ENCODE measurements at regions not wholly inside any gene's neighbourhood (a gene's known extent, or its start where the extent isn't known, plus 50 kb on each side); places are given as distances from the start of the nearest gene placed in this dataset.
"Not testable (repeated sequence)": the region's sequence is repeated elsewhere in the genome, so short reads cannot be mapped to it uniquely, and the experiment has no call there.

- not testable (repeated sequence) for H3K36me3 ChIP-seq (ENCODE audit: insufficient read depth, low read length); H3K27ac ChIP-seq (ENCODE audit: low read depth, low read length); H3K4me1 ChIP-seq (ENCODE audit: control insufficient read depth, insufficient read depth, low read length, unreplicated experiment); H3K4me3 ChIP-seq (ENCODE audit: low read depth, low read length); H2AFZ ChIP-seq (ENCODE audit: low read length, unreplicated experiment); H3K79me2 ChIP-seq (ENCODE audit: control insufficient read depth, insufficient read depth, low read length, unreplicated experiment)
- peaks cover 11% of the 10 kb centered on the region; the same call in 1 of the 2 replicates for H3K27me3 ChIP-seq (ENCODE audit: insufficient read depth, low read length)
Observed at GRCh38 chr1:229742614-229743013, 116.6 kb downstream of the URB2 start.

- H3K4me1 ChIP-seq (ENCODE audit: control insufficient read depth, insufficient read depth, low read length, unreplicated experiment), result no peaks in the 10 kb centered on the region
Observed at GRCh38 chr1:229749992-229750391, 123.9 kb downstream of the URB2 start.

DNA sequence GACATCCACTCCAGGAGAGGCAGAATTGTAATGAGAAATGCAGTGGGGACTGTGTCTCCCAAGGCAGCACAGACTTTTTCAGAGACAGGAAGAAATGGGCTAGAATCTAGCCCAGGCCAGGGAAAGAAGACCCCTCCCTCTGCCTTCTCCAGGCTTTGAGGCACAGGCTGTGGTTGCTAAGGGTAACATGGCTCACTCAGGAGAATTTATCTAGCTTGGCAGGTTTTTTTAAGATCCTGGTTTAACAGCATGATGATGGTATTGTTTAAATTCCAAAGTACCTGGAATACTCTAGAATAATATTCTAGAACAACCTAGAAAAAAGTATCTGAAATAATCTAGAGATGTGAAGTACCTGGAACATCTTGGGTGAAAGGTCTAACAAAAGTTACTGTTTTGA, 125.6 kb downstream of the URB2 start:
- no peak overlapping the region for H3K4me3 ChIP-seq (ENCODE audit: low read depth, low read length)
- H3K4me1 ChIP-seq (ENCODE audit: control insufficient read depth, insufficient read depth, low read length, unreplicated experiment), result no peaks in the 10 kb centered on the region
- H3K27ac ChIP-seq (ENCODE audit: low read depth, low read length), result no peak overlapping the region
- H3K79me2 ChIP-seq (ENCODE audit: control insufficient read depth, insufficient read depth, low read length, unreplicated experiment), result no peaks in the 10 kb centered on the region
- no peak overlapping the region for H2AFZ ChIP-seq (ENCODE audit: low read length, unreplicated experiment)
- no peaks in the 10 kb centered on the region for H3K36me3 ChIP-seq (ENCODE audit: insufficient read depth, low read length)
- no peaks in the 10 kb centered on the region for H3K27me3 ChIP-seq (ENCODE audit: insufficient read depth, low read length)

More at GRCh38 chr1:229749992-229750391, 123.9 kb downstream of the URB2 start:
- Histone ChIP-seq H3K27me3 (ENCODE audit: insufficient read depth, low read length) (no peaks in the 10 kb centered on the region), H2AFZ (ENCODE audit: low read length, unreplicated experiment) (no peak overlapping the region), H3K4me3 (ENCODE audit: low read depth, low read length) (no peak overlapping the region), H3K27ac (ENCODE audit: low read depth, low read length) (no peak overlapping the region), H3K36me3 (ENCODE audit: insufficient read depth, low read length) (no peaks in the 10 kb centered on the region), H3K79me2 (ENCODE audit: control insufficient read depth, insufficient read depth, low read length, unreplicated experiment) (no peaks in the 10 kb centered on the region)

DNA sequence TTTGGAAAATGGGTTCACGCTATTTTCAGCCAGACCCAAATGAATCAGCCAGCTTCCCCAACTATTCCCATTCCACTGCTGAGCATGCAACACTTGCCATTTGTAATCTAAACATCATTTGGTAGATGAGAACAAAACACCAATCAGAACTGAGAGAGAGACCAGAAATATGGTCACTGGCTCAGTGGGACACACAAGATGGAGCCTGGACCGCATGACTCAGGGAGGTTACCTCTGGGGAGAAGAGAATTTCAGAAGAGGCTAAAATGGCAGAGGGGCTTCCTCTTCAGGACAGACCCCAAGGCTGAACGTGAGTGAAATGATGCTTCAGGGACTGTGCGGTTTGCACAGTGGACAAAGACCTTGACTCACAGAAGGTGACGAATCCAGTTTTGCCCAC, 126.6 kb downstream of the URB2 start:
- no peak overlapping the region for H3K4me3 ChIP-seq (ENCODE audit: low read depth, low read length)
- no peak overlapping the region for H3K27ac ChIP-seq (ENCODE audit: low read depth, low read length)
- H3K4me1 ChIP-seq (ENCODE audit: control insufficient read depth, insufficient read depth, low read length, unreplicated experiment), result no peaks in the 10 kb centered on the region
- H3K36me3 ChIP-seq (ENCODE audit: insufficient read depth, low read length), result no peaks in the 10 kb centered on the region
- H2AFZ ChIP-seq (ENCODE audit: low read length, unreplicated experiment), result no peak overlapping the region
- no peaks in the 10 kb centered on the region for H3K79me2 ChIP-seq (ENCODE audit: control insufficient read depth, insufficient read depth, low read length, unreplicated experiment)
- H3K27me3 ChIP-seq (ENCODE audit: insufficient read depth, low read length), result no peaks in the 10 kb centered on the region

DNA sequence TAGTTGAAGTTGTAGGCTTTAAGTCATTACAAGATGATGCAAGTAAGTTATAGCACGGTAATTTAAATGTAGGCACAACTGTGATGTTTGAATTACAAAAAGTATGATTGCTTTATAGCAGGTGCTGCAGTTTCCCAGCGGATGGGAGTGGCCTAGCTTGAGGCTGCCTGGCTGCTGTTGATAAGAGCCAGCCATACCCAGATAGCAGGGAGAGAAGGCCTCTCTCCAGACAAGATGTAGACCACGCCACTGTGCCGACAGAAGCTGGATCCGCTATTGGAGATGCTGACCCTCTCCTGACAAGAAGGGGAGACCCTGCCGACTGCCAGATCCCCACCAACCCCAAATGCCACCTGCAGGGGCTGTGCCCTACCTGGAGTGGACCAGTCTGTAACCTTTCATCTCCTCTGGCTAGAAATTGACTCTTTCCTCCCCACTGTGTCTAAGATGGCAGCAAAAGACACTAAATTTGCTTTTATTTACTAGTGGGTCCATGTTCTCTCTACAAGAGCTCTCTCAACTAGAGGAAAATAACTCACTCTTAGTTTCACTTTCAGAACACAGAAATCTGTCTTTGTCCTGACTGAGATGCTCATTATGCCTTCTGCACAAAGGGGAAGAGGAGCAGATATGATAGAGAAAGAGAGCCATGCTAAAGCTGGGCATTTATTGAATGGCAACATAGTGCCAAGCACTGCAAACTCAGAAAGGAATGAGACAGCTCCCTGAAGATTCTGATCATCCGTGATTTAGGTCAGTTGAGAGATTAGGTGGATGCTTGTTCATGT, 127.9 kb downstream of the URB2 start:
- no peak overlapping the region for H2AFZ ChIP-seq (ENCODE audit: low read length, unreplicated experiment)
- no peak overlapping the region for H3K4me3 ChIP-seq (ENCODE audit: low read depth, low read length)
- H3K27ac ChIP-seq (ENCODE audit: low read depth, low read length), result no peak overlapping the region
- peaks cover 7% of the 10 kb centered on the region; the same call in 1 of the 2 replicates for H3K27me3 ChIP-seq (ENCODE audit: insufficient read depth, low read length)
- H3K79me2 ChIP-seq (ENCODE audit: control insufficient read depth, insufficient read depth, low read length, unreplicated experiment), result no peaks in the 10 kb centered on the region
- H3K36me3 ChIP-seq (ENCODE audit: insufficient read depth, low read length), result no peaks in the 10 kb centered on the region
- H3K4me1 ChIP-seq (ENCODE audit: control insufficient read depth, insufficient read depth, low read length, unreplicated experiment), result no peaks in the 10 kb centered on the region

GRCh38 chr1:229756666-229757065, 130.6 kb downstream of the URB2 start:
- Histone ChIP-seq H3K27me3 (ENCODE audit: insufficient read depth, low read length) (peaks cover 7% of the 10 kb centered on the region; the same call in 1 of the 2 replicates), H3K79me2 (ENCODE audit: control insufficient read depth, insufficient read depth, low read length, unreplicated experiment) (no peaks in the 10 kb centered on the region), H3K4me1 (ENCODE audit: control insufficient read depth, insufficient read depth, low read length, unreplicated experiment) (no peaks in the 10 kb centered on the region), H3K36me3 (ENCODE audit: insufficient read depth, low read length) (no peaks in the 10 kb centered on the region), H2AFZ (ENCODE audit: low read length, unreplicated experiment) (no peak overlapping the region), H3K27ac (ENCODE audit: low read depth, low read length) (no peak overlapping the region), H3K4me3 (ENCODE audit: low read depth, low read length) (no peak overlapping the region)

- no peaks in the 10 kb centered on the region for H3K4me1 ChIP-seq (ENCODE audit: control insufficient read depth, insufficient read depth, low read length, unreplicated experiment)
- H3K79me2 ChIP-seq (ENCODE audit: control insufficient read depth, insufficient read depth, low read length, unreplicated experiment), result no peaks in the 10 kb centered on the region
- no peak overlapping the region for H3K4me3 ChIP-seq (ENCODE audit: low read depth, low read length)
- no peaks in the 10 kb centered on the region for H3K36me3 ChIP-seq (ENCODE audit: insufficient read depth, low read length)
- peaks cover 7% of the 10 kb centered on the region; the same call in 1 of the 2 replicates for H3K27me3 ChIP-seq (ENCODE audit: insufficient read depth, low read length)
- no peak overlapping the region for H2AFZ ChIP-seq (ENCODE audit: low read length, unreplicated experiment)
- no peak overlapping the region for H3K27ac ChIP-seq (ENCODE audit: low read depth, low read length)
Observed at GRCh38 chr1:229757226-229757625, 131.2 kb downstream of the URB2 start.

GRCh38 chr1:229758101-229759036, 132.3 kb downstream of the URB2 start:
- no peaks in the 10 kb centered on the region for H3K36me3 ChIP-seq (ENCODE audit: insufficient read depth, low read length)
- no peak overlapping the region for H2AFZ ChIP-seq (ENCODE audit: low read length, unreplicated experiment)
- peaks cover 16% of the 10 kb centered on the region; the same call in 1 of the 2 replicates for H3K27me3 ChIP-seq (ENCODE audit: insufficient read depth, low read length)
- H3K27ac ChIP-seq (ENCODE audit: low read depth, low read length), result no peak overlapping the region
- H3K4me1 ChIP-seq (ENCODE audit: control insufficient read depth, insufficient read depth, low read length, unreplicated experiment), result no peaks in the 10 kb centered on the region
- H3K79me2 ChIP-seq (ENCODE audit: control insufficient read depth, insufficient read depth, low read length, unreplicated experiment), result no peaks in the 10 kb centered on the region
- H3K4me3 ChIP-seq (ENCODE audit: low read depth, low read length), result no peak overlapping the region

- Histone ChIP-seq H3K27ac (ENCODE audit: low read depth, low read length) (no peak overlapping the region), H3K36me3 (ENCODE audit: insufficient read depth, low read length) (no peaks in the 10 kb centered on the region), H3K4me3 (ENCODE audit: low read depth, low read length) (no peak overlapping the region), H2AFZ (ENCODE audit: low read length, unreplicated experiment) (no peak overlapping the region), H3K4me1 (ENCODE audit: control insufficient read depth, insufficient read depth, low read length, unreplicated experiment) (no peaks in the 10 kb centered on the region), H3K79me2 (ENCODE audit: control insufficient read depth, insufficient read depth, low read length, unreplicated experiment) (no peaks in the 10 kb centered on the region), H3K27me3 (ENCODE audit: insufficient read depth, low read length) (peaks cover 18% of the 10 kb centered on the region; the same call in 1 of the 2 replicates)
Observed at GRCh38 chr1:229759037-229759435, 133.0 kb downstream of the URB2 start.

DNA sequence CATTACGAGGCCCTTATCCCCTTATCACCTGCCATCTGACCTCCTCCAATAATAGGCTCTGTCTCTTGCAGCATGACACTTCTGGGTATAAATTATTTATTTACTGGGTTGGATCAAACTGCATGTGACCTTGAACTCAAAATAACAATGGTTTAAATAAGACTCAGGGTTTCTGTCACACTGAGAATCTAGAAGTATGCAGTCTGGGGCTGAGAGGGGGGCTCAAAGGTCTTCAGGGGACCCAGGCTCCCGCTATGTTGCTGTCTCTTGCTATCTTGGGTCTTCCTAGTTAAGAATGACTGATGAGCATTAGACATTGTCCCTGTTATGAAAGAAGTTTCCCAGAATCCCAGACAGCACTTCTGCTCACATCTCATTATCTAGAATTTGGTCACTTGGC, 133.5 kb downstream of the URB2 start:
- H3K79me2 ChIP-seq (ENCODE audit: control insufficient read depth, insufficient read depth, low read length, unreplicated experiment), result no peaks in the 10 kb centered on the region
- no peaks in the 10 kb centered on the region for H3K36me3 ChIP-seq (ENCODE audit: insufficient read depth, low read length)
- H3K4me3 ChIP-seq (ENCODE audit: low read depth, low read length), result no peak overlapping the region
- peaks cover 21% of the 10 kb centered on the region; the same call in 1 of the 2 replicates for H3K27me3 ChIP-seq (ENCODE audit: insufficient read depth, low read length)
- H3K4me1 ChIP-seq (ENCODE audit: control insufficient read depth, insufficient read depth, low read length, unreplicated experiment), result no peaks in the 10 kb centered on the region
- no peak overlapping the region for H2AFZ ChIP-seq (ENCODE audit: low read length, unreplicated experiment)
- no peak overlapping the region for H3K27ac ChIP-seq (ENCODE audit: low read depth, low read length)

Measured in ACC112 (cell line).